K562 (cell line): ENCODE measurements at regions not wholly inside any gene's neighbourhood (a gene's known extent, or its start where the extent isn't known, plus 50 kb on each side); places are given as distances from the start of the nearest gene placed in this dataset.
"Not testable (repeated sequence)": the region's sequence is repeated elsewhere in the genome, so short reads cannot be mapped to it uniquely, and the experiment has no call there.

ENCODE experiments used
- ATAC-seq: fragments of 200-7000 bp; cut with Tn5 transposase; 3 replicates; pipeline ENCODE4 v1.9.1; 2020; ENCODE audit warnings: moderate library complexity
- BruUV-seq: library from RNA; stranded (reverse); fragments of 400-500 nt; replicated peaks from 2 replicates; lab custom pipeline; 2021; lab: Mats Ljungman, UMichigan
- CTCF ChIA-PET: fragments of 300-600 bp; formaldehyde crosslinking; extraction: SDS; loops from one replicate; lab custom pipeline; 2021; ENCODE audit warnings: low intra/inter-chr PET ratio; lab: Yijun Ruan, JAX
- POLR2A ChIA-PET: fragments of 300-600, 350-650 bp; sonication (Branson Sonifier 250); formaldehyde crosslinking; extraction: SDS; loops from one replicate; lab custom pipeline; 2021; ENCODE audit warnings: antibody characterized with exemption, inconsistent platforms; lab: Yijun Ruan, JAX
- DNase-seq, 4 experiments: peaks; one replicate each; pipeline versions ENCODE4 v3.0.0 to v3.0.0-alpha.2; 2011 to 2018; ENCODE audit warnings: low spot score in 3 of 4, mixed read lengths in 3 of 4; ENCODE audit errors: extremely low read depth in 1 of 4
- FAIRE-seq: peaks from 2 replicates; lab custom pipeline; 2011; peaks lifted over from hg19 to GRCh38; lab: Jason Lieb, UNC
- H2AFZ ChIP-seq: 2 replicates; pipeline ENCODE4 v1.6.0; 2011; ENCODE audit warnings: low read depth, low read length, control low read depth, inconsistent platforms
- H3K27ac ChIP-seq: fragments of 200-600 bp; 3 replicates; pipeline ENCODE4 v1.8.0; 2011; ENCODE audit warnings: low read depth, mild to moderate bottlenecking, control low read depth, inconsistent platforms, low read length, moderate library complexity, mixed read lengths; ENCODE audit errors: extremely low read depth
- H3K27me3 ChIP-seq, 2 experiments: fragments of 300-600 bp in 1 of 2; 2 replicates in 1 of 2; 3 replicates in 1 of 2; pipeline versions ENCODE4 v1.6.0 to v1.8.0; 2011; ENCODE audit warnings: inconsistent platforms in 2 of 2, low read length in 2 of 2, mild to moderate bottlenecking in 1 of 2, mixed read lengths in 1 of 2, moderate library complexity in 1 of 2; ENCODE audit not compliant: control insufficient read depth in 2 of 2, insufficient read depth in 2 of 2
- H3K36me3 ChIP-seq: fragments of 300-600 bp; 3 replicates; pipeline ENCODE4 v1.8.0; 2011; ENCODE audit warnings: mild to moderate bottlenecking, low read length, inconsistent platforms; ENCODE audit not compliant: control insufficient read depth, insufficient read depth
- H3K4me1 ChIP-seq, 2 experiments: fragments of 200-600 bp in 1 of 2; replicated peaks in 1 of 2; 2 replicates in 1 of 2; 3 replicates in 1 of 2; pipeline versions ENCODE4 v1.5.1 to v1.8.0; 2011; ENCODE audit warnings: inconsistent platforms in 2 of 2, low read length in 2 of 2, mild to moderate bottlenecking in 1 of 2, mixed read lengths in 1 of 2, moderate library complexity in 1 of 2; ENCODE audit not compliant: control insufficient read depth in 2 of 2, insufficient read depth in 2 of 2
- H3K4me2 ChIP-seq: 2 replicates; pipeline ENCODE4 v1.6.1; 2011; ENCODE audit warnings: low read length, control low read depth, inconsistent platforms, mixed read lengths; ENCODE audit not compliant: insufficient read depth
- H3K4me3 ChIP-seq: fragments of 200-600 bp; sonication (generic), shearing (Covaris generic); 2 replicates; pipeline ENCODE4 v1.5.1; 2016; ENCODE audit warnings: control low read depth, inconsistent platforms
- H3K79me2 ChIP-seq: fragments of 200-600 bp; 3 replicates; pipeline ENCODE4 v1.8.0; 2011; ENCODE audit warnings: low read length, inconsistent platforms; ENCODE audit not compliant: control insufficient read depth, insufficient read depth
- H3K9ac ChIP-seq, 2 experiments: 2 replicates each; pipeline versions ENCODE4 v1.6.0 to v1.6.1; 2011; ENCODE audit warnings: low read depth in 2 of 2, low read length in 2 of 2, control low read depth in 1 of 2, inconsistent platforms in 1 of 2, mild to moderate bottlenecking in 1 of 2, mixed read lengths in 1 of 2; ENCODE audit not compliant: insufficient read depth in 1 of 2
- H3K9me1 ChIP-seq: one replicate; pipeline ENCODE4 v1.6.0; 2011; ENCODE audit warnings: inconsistent platforms, mild to moderate bottlenecking, low read length, moderate library complexity; ENCODE audit not compliant: control insufficient read depth, insufficient read depth
- H3K9me3 ChIP-seq: replicated peaks from 2 replicates; pipeline ENCODE4 v1.5.1; 2011; ENCODE audit warnings: low read depth, low read length, inconsistent platforms; ENCODE audit not compliant: control insufficient read depth, insufficient read depth
- H4K20me1 ChIP-seq: replicated peaks from 2 replicates; pipeline ENCODE4 v1.6.1; 2011; ENCODE audit warnings: low read length, inconsistent platforms, mixed read lengths; ENCODE audit not compliant: control insufficient read depth, insufficient read depth
- MCM7 ChIP-seq, 2 experiments: fragments of 450-650 bp; IDR thresholded peaks; 2 replicates each; pipeline ENCODE4 v1.6.1; 2016 to 2018
- POLR3A ChIP-seq: IDR thresholded peaks from 2 replicates; pipeline ENCODE4 v1.6.1; 2011; ENCODE audit warnings: borderline replicate concordance, mild to moderate bottlenecking, moderate library complexity; ENCODE audit not compliant: insufficient read length, insufficient read depth; ENCODE audit errors: extremely low read depth
- TFAM ChIP-seq: fragments of 250-450 bp; sonication (Bioruptor Pico); conservative IDR thresholded peaks from 2 replicates; pipeline ENCODE4 v1.5.0; 2021; ENCODE audit warnings: mild to moderate bottlenecking, moderate library complexity
- ZNF354B ChIP-seq: fragments of 250-450 bp; sonication (Bioruptor Pico); IDR thresholded peaks from 2 replicates; pipeline ENCODE4 v1.4.0; 2020
- ZNF699 ChIP-seq: fragments of 250-450 bp; sonication (Bioruptor Pico); IDR thresholded peaks from 2 replicates; pipeline ENCODE4 v1.8.0; 2021; ENCODE audit warnings: mild to moderate bottlenecking, moderate library complexity; ENCODE audit not compliant: insufficient replicate concordance
- WGBS: fragments of 100-300 bp; shearing (Covaris generic); methylation state at CpG from one replicate; pipeline ENCODE4 v1.1.6; 2016; ENCODE audit warnings: low coverage, mixed read lengths; ENCODE audit not compliant: insufficient coverage; ENCODE audit errors: missing lambda C conversion rate; 5-methylcytosine and 5-hydroxymethylcytosine counted together
- in situ Hi-C: fragments of 300-500 bp; cut with MboI; formaldehyde crosslinking; loops from 4 replicates; pipeline ENCODE4 v1.15.0; 2018; ENCODE audit warnings: inconsistent platforms, mixed read lengths
- intact Hi-C: fragments of 100-400 bp; cut with micrococcal nuclease; formaldehyde crosslinking; loops from 2 replicates; pipeline ENCODE4 v1.14.2; 2022
- TF ChIP-seq, protein P1 (sequence below): sonication (generic); formaldehyde crosslinking; IDR thresholded peaks from 2 replicates; pipeline ENCODE4 v1.8.0; 2023; ENCODE audit warnings: mild to moderate bottlenecking, missing genetic modification reagents
- TF ChIP-seq, protein P2 (sequence below): sonication (generic); formaldehyde crosslinking; IDR thresholded peaks from 2 replicates; pipeline ENCODE4 v1.8.1; 2022; ENCODE audit warnings: missing genetic modification reagents

DNA sequence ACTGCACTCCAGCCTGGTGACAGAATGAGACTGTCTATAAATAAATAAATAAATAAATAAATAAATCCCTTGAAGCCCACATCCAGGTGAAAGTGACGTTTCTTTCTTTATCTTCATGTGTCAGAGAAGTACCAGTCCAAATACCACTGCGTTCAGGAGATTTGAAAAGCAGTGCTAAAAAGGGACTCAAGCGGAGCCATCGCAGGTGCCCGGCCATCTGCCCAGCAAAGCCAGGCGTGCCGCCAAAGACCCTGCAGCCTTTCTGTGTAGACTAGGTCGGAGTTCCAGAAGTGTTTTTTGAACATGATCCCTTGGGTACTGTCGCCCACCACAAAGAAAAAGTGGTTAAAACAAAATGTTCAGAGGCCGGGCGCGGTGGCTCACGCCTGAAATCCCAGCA is 65.7 kb upstream of the CEP85L start:
- intact Hi-C loops (no loop called here), in situ Hi-C loops (no loop called here)
- Histone ChIP-seq H3K4me1 (peaks cover 0 to 4% of the 10 kb centered on the region in 2 experiments; a peak in 2 of 5 replicates), H3K36me3 (no peaks in the 10 kb centered on the region), H3K4me3 (no peak overlapping the region), H3K4me2 (no peak overlapping the region), H3K79me2 (no peaks in the 10 kb centered on the region), H2AFZ (no peak overlapping the region), H3K9me1 (peaks cover 3% of the 10 kb centered on the region), H4K20me1 (no peaks in the 10 kb centered on the region), H3K9ac (no peak overlapping the region), H3K27ac (no peak overlapping the region), H3K9me3 (no peaks in the 10 kb centered on the region), H3K27me3 (no peaks in the 10 kb centered on the region)
- POLR2A ChIA-PET, result interaction anchor here (0.6 kb wide), 1 partner anchor 52 kb away, joined by 4 read pairs; no protein-coding TSS in a partner anchor
- CTCF ChIA-PET, result no interaction called here
- ATAC-seq (no peak), DNase-seq (no peak), FAIRE-seq (no peak)
- TF ChIP-seq TFAM, result no peak
- TF ChIP-seq POLR3A, result no peak
- TF ChIP-seq, protein P1, sequence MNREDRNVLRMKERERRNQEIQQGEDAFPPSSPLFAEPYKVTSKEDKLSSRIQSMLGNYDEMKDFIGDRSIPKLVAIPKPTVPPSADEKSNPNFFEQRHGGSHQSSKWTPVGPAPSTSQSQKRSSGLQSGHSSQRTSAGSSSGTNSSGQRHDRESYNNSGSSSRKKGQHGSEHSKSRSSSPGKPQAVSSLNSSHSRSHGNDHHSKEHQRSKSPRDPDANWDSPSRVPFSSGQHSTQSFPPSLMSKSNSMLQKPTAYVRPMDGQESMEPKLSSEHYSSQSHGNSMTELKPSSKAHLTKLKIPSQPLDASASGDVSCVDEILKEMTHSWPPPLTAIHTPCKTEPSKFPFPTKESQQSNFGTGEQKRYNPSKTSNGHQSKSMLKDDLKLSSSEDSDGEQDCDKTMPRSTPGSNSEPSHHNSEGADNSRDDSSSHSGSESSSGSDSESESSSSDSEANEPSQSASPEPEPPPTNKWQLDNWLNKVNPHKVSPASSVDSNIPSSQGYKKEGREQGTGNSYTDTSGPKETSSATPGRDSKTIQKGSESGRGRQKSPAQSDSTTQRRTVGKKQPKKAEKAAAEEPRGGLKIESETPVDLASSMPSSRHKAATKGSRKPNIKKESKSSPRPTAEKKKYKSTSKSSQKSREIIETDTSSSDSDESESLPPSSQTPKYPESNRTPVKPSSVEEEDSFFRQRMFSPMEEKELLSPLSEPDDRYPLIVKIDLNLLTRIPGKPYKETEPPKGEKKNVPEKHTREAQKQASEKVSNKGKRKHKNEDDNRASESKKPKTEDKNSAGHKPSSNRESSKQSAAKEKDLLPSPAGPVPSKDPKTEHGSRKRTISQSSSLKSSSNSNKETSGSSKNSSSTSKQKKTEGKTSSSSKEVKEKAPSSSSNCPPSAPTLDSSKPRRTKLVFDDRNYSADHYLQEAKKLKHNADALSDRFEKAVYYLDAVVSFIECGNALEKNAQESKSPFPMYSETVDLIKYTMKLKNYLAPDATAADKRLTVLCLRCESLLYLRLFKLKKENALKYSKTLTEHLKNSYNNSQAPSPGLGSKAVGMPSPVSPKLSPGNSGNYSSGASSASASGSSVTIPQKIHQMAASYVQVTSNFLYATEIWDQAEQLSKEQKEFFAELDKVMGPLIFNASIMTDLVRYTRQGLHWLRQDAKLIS (CRISPR knock-in tag), result no peak
- TF ChIP-seq, protein P2, sequence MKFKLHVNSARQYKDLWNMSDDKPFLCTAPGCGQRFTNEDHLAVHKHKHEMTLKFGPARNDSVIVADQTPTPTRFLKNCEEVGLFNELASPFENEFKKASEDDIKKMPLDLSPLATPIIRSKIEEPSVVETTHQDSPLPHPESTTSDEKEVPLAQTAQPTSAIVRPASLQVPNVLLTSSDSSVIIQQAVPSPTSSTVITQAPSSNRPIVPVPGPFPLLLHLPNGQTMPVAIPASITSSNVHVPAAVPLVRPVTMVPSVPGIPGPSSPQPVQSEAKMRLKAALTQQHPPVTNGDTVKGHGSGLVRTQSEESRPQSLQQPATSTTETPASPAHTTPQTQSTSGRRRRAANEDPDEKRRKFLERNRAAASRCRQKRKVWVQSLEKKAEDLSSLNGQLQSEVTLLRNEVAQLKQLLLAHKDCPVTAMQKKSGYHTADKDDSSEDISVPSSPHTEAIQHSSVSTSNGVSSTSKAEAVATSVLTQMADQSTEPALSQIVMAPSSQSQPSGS (CRISPR knock-in tag), result no peak
- no peak for TF ChIP-seq ZNF354B
- no peak for TF ChIP-seq ZNF699 (CRISPR knock-in tag)
- no peak for TF ChIP-seq MCM7 (IDR thresholded peaks at IDR 0.05)
- BruUV-seq, result no TSS peak
- 91% methylated on average over 13 of the region's 13 CpGs for WGBS

DNA sequence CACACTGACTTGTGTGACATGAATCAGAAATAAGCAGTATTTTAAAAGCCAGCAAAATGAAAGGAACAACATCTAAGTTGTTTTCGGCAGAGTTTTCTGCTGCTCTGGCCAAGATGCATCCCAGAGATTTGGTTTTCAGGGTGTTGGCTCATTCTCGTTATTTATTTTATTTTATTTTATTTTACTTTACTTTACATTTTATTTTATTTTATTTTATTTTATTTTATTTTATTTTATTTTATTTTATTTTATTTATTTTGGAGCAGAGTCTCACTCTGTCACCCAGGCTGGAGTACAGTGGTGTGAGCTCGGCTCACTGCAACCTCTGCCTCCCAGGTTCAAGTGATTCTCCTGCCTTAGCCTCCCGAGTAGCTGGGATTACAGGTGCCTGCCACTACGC is 64.5 kb upstream of the CEP85L start:
- BruUV-seq, DNase-seq, H3K4me1 ChIP-seq, H3K36me3 ChIP-seq, H3K9me1 ChIP-seq, H4K20me1 ChIP-seq, H3K4me2 ChIP-seq, CTCF ChIA-PET, H3K9me3 ChIP-seq, H3K79me2 ChIP-seq, FAIRE-seq, intact Hi-C loops, H2AFZ ChIP-seq, H3K9ac ChIP-seq, H3K4me3 ChIP-seq, ATAC-seq, H3K27ac ChIP-seq, H3K27me3 ChIP-seq, in situ Hi-C loops: not testable (repeated sequence)
- WGBS, result 88% methylated on average over 5 of the region's 5 CpGs
- POLR2A ChIA-PET, result interaction anchor here (1.3 kb wide), 1 partner anchor 18 kb away, joined by 3 read pairs; no protein-coding TSS in a partner anchor
